Kidney tubule cell (primary cell): ENCODE measurements at regions not wholly inside any gene's neighbourhood (a gene's known extent, or its start where the extent isn't known, plus 50 kb on each side); places are given as distances from the start of the nearest gene placed in this dataset.

Source experiments
- DNase-seq: peaks from one replicate; pipeline ENCODE4 v3.0.0-alpha.2; 2018; ENCODE audit warnings: low spot score

DNA sequence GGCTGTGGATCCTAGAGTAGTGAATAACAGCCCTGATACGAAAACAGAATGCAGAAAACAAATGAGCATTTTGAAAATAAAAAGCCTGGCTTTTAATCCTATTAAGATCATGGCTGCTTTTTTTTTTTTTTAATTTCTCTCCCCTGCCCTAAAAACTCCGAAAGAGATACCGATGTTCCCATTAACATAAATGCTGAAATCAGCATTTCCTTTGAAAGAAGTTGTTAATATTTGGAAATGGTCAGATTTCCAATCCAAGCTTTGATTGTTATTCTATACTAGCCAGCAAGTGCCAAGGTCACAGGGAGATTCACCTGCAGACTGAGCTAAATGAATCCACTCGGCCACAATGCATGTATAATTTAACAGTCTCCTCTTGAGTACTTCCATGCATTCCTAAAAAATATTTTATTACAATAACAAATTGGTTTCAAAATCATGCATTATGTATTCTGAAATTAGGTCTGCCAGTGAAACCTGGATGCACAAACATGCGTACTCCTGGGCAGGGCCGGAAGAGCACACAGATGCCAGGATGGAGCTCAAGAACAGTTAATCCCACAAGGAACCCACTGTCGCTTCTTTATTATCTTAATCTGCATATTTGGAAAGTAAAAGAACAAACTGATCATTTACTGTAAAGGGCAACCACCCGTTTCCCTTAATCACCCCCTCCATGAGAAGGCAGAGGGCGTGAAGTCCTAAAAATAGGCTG, 521.5 kb upstream of the ZFHX3 start:
- no peak for DNase-seq

DNA sequence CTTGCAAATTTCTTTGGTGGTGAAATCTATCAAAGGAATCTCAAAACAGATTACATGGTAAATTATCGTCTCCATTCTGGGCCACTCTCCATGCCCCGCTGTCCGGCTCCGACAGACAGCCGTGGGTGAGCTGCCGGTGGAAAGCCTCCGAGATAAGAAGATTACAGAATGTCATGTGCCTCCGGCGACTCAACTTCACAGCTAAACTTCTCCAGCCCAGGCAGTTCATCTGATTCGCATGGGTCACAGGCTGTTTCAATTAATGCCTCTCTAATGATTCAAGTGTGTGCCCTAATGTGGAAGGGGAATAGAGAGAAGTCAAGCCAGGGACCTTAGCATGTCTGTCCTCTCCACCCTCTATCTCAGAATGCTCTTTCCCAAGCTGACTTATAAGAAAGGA, 520.8 kb upstream of the ZFHX3 start:
- DNase-seq = no peak

DNA sequence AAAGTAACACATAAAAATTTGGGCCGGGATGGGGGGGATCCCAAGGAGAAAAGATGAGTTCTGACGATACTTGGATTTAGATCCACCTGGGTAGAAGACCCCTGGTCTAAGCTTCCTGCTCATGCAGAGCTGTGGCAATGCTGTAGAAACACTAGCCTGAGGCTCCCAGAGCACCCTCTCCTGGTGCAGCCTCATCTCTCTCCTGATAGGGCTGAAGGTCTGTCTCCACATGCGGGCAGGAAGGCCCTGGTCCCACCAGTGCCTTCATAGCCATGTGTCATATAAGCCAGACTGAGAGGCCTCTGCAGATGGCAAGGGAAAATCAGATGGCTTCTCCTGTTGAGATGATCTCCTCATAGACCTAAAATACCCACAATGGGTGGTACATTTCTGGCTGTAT, 518.0 kb upstream of the ZFHX3 start:
- DNase-seq = no peak

DNA sequence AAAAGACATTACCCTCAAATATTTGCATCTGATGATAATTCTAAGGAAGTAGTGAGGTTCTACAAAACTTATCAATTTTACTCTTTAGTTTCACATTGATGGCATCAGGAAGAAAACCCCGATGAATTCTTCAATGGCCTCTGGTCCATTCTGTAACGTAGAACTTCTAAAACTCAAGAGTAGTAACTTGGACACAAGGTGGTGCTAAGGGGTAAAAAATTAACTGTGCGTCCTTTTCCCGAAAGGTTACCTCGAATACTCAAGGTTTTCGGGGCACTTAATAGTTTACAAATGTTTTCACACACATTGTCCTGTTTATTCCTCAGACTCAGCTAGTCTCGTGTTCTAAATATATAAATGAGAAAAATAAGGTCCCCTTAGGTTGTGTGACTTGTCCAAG, 517.3 kb upstream of the ZFHX3 start:
- no peak for DNase-seq

DNA sequence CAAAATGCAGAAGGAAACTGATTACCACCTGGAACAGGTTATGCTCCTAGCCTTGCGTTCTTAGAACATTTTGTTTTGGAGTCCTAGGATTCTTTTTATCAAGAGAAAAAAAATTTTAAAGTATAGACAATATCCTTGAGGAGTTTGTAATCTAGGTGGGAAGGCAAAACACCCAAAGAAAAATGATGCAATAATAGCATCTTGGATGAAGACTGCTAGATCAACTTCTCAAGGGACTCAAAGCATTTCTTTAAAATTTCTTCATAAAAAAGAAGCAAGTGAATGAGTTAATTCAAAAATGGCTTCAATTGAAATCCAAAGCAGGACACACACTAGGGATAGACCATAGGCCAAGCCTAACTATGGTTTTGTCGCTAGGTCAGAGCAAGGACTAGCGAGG, 515.8 kb upstream of the ZFHX3 start:
- DNase-seq = no peak

DNA sequence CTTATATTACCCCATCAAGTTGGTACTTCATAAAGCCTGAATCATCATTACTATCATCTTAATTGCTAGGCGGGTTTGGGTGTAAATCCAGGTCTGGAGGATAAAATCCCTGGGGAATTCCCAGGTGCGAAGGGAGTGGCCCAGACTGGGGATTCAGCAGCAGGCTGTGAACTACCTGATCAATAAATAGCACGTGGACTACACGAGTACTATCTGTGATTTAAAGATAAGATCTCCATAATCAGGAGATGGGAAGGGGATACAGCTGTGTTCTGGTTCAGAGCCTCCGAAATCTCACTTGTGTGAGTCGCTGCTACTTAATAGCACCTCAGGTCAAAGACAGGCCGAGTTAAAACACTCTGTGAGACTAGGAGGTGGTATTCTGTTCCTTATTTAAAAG, 512.6 kb upstream of the ZFHX3 start:
- no peak for DNase-seq

DNA sequence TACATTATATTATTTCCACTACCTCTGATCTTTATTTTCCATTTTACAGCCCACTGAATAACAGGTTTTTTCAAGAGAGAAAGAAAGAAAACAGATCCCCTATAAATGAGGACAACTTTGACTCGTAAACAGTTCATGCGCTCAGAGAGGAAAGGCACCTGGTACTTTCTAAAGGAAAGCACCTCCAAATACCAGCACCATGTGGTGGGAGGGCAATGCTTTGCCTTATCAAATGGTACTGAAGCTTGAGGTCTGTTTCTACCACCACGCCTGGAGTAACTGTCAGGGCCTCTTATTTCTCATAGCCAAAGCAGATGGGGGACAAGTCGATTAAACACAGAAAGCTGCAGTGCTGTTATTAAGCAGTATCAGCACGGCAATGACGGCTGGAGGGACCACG, 510.3 kb upstream of the ZFHX3 start:
- no peak for DNase-seq

DNA sequence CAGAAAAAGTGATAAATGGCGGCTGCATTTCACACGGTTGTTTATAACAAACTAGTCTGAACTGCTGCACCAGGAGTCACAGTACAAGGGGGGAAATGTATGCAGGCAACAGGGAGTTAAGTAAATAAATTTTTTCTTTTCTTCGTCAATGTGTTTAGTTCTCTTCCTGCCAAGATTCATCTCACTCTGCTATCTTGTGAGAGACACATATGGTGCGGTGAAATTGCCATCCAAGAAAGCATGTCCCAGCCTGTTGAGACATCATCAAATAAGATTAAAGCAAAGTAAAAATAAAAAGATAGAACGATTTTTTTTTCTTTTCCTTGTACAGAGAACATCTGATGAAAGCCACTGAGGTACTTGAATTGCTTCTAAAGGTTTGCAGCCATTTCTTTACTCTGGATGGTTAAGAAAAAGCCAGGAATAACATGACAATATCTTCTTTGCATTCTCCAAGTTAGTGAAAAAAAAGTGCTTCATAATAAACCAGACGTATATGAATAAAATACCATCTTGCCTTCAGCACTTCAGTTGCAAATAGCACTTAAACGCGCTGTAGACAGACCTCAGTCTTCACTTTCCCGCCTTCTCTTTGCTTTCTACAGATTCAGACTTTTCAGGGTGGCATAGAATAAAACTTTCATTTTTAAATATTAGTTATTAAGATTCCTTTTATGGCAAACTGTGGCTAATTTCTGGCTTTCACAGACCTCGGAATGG, 506.2 kb upstream of the ZFHX3 start:
- DNase-seq = no peak

DNA sequence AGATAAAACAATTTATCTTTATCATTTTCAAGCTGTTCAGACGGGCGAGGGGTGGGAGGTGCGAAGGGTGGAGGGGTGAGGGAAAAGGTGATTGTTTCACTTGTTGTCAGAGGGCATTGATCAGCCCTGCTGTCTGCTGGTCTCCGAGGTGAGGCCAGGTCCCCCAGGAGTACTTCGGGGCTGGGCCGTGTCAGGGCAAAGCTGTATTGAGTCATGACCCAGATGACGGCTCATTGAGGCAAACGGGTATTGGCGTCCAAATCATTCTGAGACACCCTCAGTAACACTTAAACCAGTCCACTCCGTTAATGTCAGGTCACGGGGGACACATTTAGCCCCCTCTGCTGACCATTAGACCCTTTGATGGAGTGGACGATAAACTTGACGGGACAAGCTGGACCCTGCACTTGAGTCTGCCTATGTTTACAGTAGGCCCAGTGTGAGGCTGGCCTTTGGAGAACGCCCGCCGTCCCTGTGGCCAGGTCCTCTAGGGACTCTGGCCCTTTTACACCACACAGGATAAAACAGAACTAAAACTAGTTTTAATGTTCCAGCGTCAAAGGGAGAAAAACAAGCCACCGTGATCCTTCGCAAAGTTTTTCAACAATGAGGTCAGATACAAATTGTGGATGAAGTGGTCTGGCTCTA, 502.2 kb upstream of the ZFHX3 start:
- no peak for DNase-seq

DNA sequence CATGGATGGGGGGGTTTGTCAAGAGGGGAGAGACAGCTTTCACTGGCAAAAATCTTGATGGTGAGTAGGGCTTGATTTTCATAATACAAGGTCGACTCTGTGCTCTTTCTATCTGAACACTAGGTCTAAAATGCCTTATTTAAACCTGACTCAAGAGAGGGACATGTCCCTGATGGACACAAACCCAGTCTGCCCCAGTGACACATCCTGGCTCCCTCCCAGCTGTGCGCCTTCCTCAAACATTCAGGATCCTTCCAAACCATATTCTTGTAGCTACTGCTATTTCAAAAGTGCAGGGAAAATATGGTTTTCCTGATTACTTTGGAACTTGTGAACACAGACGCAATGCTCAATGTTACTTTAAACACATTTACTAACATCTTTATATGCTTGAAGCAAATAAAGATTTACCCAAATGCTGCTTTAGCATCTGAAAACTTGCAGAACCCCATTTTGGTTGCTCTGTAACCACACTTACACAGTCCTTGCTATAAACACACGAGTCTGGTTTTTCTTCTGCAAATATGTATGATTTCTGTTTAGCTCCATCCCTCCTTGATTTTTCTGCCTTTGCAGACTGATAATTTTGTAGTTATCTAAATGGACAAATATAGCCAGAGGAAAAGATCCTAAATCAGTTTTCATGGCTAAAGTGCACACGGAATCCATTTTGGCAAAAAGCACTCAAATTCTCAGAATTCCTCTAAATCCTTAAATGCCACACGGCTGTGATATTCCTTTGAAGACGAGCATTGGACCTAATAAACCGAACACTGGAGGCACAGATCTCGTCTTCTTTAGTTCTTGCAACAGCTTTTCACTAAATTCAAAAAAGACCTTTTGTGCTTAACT, 499.9 kb upstream of the ZFHX3 start:
- no peak for DNase-seq

DNA sequence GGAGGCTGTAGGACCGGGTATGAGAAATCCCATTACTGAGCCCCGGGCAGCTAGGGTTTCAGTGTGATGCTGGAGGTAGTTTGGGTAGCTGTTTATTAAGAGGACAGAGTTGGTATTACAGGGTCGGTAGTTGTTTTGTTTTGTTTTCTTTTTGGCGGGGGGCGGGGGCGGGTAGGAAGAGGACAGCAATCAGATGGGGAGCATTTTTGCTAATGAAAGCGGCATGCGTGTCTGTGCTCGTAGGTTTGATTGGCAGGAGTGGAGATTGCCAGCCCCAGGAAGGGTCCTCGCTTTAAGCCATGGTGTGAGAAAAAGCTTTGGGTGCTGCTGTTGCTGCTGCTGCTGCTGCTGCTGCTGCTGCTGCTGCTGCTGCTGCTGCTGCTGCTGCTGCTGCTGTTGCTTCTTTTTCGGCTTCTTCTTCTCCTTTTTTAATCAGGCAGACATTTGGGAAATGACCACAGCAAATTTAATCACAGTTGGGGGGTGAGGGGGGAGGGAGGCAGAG, 498.5 kb upstream of the ZFHX3 start:
- DNase-seq = no peak

DNA sequence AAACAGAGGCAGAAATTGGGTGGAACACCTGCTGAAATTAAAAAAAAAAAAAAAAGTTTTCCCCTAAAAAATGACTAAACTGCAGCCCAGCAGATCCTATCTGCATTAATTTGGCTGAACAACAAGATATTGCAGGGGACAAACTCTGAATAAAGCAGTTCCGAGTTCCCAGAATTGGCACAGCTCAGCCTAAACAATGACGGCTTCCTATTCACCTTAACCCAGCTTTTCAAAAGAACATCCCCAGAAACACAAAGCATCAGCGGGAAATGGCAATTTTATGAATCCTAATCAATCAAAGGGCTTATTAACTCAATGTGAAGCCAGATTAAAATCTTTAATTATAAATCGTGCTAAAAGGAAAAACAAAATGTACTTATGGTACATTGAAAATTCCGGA, 497.8 kb upstream of the ZFHX3 start:
- DNase-seq = no peak

DNA sequence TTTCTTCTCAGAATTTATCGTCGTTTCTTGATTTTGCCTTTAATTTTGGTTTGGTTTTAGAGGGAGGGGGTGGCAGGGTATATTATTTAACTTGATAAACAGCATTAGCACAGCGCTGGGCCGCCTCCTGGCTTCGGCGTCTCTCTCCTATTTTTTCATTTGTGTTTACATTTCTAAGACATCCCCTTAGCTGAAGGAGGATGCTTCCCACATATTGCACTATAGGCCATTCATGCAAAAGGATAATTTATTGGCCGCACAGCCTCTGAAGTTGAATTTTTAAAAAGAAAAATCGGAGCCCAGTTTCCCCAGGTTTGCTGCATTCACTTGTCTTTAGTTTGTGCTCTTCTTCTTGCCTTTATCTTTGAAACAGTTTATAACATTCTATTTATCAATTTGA, 497.4 kb upstream of the ZFHX3 start:
- DNase-seq = no peak

DNA sequence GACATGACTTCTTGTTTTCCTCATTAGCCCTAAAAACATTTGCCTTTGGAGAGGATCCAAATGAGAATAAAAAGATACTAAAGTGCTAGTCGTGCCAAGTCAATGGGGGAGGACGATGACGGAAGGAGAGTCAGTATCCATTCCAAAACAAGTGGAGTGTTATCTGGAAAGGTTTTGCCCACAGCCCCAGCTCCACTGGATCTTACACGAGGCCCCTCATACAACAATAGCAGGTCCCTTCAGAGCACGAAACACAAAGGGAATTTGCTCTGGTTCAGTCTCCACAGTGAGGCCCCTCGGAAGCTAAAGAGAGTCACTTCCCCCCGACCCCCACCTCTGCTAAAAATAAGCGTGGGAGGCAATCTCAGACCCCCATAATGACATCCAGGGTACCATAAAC, 496.9 kb upstream of the ZFHX3 start:
- no peak for DNase-seq

DNA sequence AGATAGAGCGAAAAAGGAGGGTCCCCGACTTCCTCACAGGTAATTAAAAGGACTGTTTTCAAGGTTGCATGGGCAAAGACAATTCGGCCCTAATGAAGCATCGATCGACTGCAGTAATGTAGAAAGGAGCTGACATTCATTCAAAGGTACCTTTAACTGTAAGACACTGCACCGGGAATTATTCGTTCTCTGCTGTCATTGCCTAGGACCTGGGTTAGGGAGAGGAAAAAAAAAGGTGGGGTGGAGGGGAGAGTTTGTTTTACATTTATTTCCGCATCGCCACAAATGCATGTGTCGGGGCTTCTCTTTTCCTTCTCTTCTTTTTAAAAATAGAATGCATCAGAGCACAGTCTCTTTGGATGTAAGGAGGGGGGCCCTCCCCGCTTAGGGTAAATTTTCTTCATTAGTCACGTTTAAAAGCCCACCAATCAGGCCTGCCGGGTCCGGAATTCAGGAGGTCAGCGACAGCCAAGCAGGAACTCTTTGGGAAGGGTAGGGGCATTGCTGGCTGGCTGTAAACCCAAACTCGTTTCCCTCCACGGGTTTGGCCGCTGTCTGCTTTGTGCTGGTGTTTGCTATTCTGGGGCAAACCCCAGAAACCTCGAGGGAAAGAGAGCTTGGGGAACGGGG, 496.2 kb upstream of the ZFHX3 start:
- DNase-seq = no peak

DNA sequence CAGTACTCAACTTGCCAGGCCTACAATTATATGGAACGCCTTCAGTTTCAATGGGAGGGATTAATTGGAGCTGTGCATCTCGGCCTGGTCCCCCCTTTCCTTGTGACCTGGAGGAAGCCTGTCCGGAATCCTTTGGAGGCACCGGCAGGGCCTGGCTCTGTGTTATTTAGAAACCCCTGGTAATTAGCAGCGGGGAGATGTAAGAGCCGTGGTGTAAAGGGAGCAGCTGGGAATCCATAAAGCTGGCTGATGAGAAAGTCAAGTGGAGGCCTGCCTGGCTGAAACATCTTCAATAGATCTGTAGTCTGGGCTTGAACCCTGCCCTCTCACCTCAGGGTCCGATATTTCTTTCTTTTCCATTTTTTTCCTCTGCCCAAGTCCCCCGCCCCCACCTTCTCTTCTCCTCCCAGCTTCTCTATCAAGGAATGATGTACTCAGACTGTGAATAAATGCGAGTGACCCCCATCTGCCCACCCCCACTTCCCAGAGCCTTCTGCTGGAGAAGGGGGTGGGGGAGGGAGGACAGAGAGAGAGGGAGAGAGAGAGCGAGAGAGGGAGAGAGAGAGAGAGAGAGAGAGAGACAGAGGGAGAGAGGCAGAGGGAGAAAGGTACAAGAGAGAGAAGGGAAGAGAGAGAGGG, 495.5 kb upstream of the ZFHX3 start:
- no peak for DNase-seq

DNA sequence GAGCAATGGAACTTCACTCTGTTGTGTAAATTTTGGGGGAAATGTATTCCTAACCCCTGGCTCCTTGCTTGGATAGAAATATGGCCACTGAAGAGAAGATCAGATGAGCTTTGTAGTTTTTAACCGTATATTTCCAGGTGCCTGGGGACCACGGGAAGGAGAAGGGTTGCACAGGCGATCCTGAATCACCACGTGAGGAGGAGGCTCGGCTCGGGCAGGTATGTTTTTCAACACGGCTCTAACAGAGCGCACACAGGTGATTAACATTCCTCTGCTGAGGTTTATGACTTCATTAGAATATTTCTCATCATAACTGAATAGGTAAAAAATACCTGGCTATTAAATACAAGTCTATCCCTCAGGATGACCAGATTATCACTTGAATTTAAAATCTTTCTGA, 495.0 kb upstream of the ZFHX3 start:
- no peak for DNase-seq

DNA sequence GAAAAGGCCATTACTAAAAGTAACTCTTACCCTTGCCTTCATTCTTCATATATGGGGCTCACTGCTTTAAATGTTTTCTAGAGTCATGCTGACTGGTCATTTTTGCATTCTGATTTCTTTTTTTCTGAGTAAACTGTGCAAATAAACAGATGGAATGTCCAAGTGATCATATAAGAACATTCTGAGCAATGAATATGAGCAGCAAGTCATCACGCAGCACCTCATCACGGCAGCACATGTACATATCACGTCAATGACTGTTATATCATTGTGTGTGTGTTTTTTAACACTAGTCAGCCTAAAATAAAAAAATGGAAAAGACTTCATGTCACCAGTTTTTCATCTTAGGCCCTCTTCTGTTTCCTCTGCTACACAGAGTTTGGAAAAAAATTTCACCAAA, 490.0 kb upstream of the ZFHX3 start:
- no peak for DNase-seq

DNA sequence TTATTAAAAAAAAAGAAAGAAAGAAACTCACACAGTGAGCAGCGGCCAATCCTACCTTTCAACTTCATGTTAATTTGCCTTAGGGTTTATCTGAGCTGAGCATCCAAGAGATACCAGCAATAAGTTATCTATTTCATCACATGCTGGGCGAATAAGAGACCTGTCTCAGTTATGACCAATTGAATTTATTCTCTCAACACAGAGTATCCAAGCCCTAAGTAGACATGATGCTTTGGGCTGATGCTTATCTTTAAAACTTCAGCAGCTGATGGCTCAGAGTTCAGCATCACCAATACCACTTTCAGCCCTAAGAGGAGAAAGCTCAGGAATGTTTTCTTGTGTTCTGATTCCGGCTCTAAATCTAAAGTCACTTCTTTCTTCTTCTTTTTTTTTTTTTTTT, 489.0 kb upstream of the ZFHX3 start:
- no peak for DNase-seq

DNA sequence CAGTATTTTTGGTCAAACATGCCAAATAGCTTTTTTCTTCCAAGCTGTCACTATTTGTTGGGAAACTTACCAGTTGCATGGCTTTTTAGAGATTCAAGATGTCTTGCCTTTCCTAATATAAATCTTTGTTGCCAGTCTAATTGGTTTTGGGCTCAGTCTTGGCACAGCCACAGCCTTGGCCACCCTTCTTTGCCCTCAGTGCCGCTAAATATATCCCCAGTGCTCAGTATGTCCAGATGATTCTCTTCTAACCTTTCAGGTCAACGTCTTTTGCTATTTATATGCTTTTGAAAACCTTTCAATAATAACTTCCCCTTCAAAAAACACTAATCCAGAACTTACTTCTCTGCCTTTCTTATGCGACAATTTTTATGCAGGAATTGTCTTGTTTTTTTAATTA, 483.1 kb upstream of the ZFHX3 start:
- DNase-seq = no peak

DNA sequence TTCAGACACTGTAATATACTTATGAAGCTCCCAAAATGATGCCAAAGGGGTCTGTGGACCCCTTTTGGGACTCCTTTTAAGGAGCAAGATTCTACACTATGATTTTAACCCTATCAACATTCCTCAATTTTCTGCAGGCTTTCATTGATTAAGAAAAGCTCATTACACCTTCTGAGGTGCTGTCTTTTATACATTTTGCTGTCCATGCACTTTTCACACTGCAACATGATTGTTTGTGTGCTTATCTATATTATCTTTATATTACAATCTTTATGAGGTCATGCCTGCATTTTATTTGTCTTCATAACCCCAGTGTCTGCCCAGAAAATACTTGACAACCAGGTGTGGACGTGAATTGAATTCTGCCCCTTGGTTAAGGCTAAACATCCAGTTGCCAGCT, 482.6 kb upstream of the ZFHX3 start:
- DNase-seq = no peak
